ENCODE measurements at regions not wholly inside any gene's neighbourhood (a gene's known extent, or its start where the extent isn't known, plus 50 kb on each side); places are given as distances from the start of the nearest gene placed in this dataset.
A peak's percentile ranks its signal among the peaks of the same experiment; 100 is the strongest.

DNA sequence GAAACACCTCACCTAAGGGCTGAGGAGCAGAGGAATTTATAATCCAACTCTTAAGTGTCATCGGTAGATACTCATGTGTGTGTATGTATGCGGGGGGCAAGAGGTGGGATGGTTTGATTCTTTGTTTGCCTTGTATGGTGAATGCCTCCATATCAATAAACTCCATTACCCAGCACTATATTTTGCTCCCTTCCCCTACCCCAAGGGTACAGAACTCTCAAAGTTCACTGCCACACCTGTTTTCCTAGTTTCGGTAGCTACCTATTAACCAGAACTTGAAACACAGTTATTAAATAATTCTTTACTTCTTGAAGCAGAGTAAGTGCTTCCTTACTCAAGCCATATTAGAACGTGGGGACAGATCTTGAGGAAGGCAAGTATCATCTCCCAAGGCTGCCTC lies 400.8 kb upstream of the SUCLG2 start:
- Mint-ChIP-seq H3K9me3 (no peaks in the 10 kb centered on the region), H3K4me1 (peaks cover 38 to 62% (median 47%) of the 10 kb centered on the region in 4 donors), H3K27me3 (no peaks in the 10 kb centered on the region), H3K4me3 (no peak overlapping the region), H3K36me3 (peaks cover 6 to 10% of the 10 kb centered on the region in 2 donors), H3K27ac (peak overlapping the region in 4 of 7 donors; percentile 59 to 87 (median 70))
- no peak for DNase-seq
- Histone ChIP-seq H3K36me3 (ENCODE audit: insufficient read depth, low read length) (no peaks in the 10 kb centered on the region), H3K4me1 (ENCODE audit: insufficient read depth, low read length) (peaks cover 46% of the 10 kb centered on the region), H3K27ac (ENCODE audit: low read depth, low read length) (no peak overlapping the region), H3K27me3 (ENCODE audit: insufficient read depth, low read length) (no peaks in the 10 kb centered on the region), H3K9me3 (ENCODE audit: control insufficient read depth in 1 of 2, low read length in 2 of 2) (no peaks in the 10 kb centered on the region), H3K4me3 (ENCODE audit: low read length in 2 of 2) (no peak overlapping the region)
- intact Hi-C loops (cut with micrococcal nuclease), result loop anchor here (5.0 kb wide), 2 partner anchors 48 to 398 kb away; no protein-coding TSS in a partner anchor
- POLR2A ChIA-PET (ENCODE audit: partially characterized antibody), result interaction anchor here (2.1 kb wide), 1 partner anchor 35 kb away, joined by 4 read pairs; no protein-coding TSS in a partner anchor
- CTCF ChIA-PET (ENCODE audit: partially characterized antibody), result no interaction called here

DNA sequence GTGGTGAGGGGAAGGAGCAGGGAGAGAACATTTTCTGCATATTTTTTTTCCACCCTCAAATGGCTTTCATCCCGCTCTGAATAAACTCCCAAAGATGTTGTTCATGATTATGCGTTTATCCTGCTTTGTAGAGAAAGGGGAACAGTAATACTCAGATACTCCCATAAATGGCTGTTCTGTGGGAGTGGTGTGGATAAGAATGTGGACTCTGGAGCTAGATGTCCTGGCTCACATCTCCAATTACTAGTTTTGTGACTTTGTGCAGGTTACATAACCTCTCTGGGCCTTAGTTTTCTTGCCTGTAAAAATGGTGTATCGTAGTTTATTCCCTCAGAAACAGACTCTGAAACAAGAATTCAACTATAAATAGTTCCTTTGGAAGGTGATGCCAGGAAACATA lies 395.4 kb upstream of the SUCLG2 start:
- H3K4me3 ChIP-seq (ENCODE audit: low read length in 2 of 2), result no peak overlapping the region
- ChIA-PET CTCF (ENCODE audit: partially characterized antibody) (no interaction called here), POLR2A (ENCODE audit: partially characterized antibody) (no interaction called here)
- H3K27ac ChIP-seq (ENCODE audit: low read depth, low read length), result no peak overlapping the region
- no peaks in the 10 kb centered on the region for H3K27me3 ChIP-seq (ENCODE audit: insufficient read depth, low read length)
- no peaks in the 10 kb centered on the region for H3K9me3 Mint-ChIP-seq
- peaks cover 0 to 9% (median 5%) of the 10 kb centered on the region in 4 donors for H3K4me1 Mint-ChIP-seq
- intact Hi-C loops (cut with micrococcal nuclease), result no loop called here
- no peak overlapping the region for H3K4me3 Mint-ChIP-seq
- H3K27ac Mint-ChIP-seq, result peak overlapping the region in 1 of 7 donors; percentile 17
- H3K27me3 Mint-ChIP-seq, result no peaks in the 10 kb centered on the region
- no peaks in the 10 kb centered on the region for H3K9me3 ChIP-seq (ENCODE audit: control insufficient read depth in 1 of 2, low read length in 2 of 2)
- H3K4me1 ChIP-seq (ENCODE audit: insufficient read depth, low read length), result no peaks in the 10 kb centered on the region
- no peaks in the 10 kb centered on the region for H3K36me3 ChIP-seq (ENCODE audit: insufficient read depth, low read length)
- no peaks in the 10 kb centered on the region for H3K36me3 Mint-ChIP-seq
- DNase-seq, result no peak

DNA sequence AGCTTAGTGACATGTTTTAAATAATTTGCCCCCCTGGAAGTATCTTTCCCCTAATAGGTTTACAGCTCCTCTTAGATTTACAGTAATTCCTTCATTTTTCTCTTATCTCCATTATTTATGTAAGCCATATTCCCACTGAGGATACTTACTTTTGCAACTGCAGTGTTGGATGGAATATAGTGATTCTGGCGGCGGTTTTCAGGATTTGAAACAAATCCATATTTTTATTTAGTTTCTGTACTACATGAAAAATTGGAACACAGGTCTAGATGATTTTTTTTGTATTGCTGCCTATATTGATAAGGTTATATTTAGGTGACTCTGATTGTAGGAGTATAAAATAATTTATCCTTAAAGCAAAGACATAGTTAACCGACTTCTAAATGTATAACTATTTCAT lies 391.6 kb upstream of the SUCLG2 start:
- Histone ChIP-seq H3K27ac (ENCODE audit: low read depth, low read length) (no peak overlapping the region), H3K4me3 (ENCODE audit: low read length in 2 of 2) (no peak overlapping the region), H3K4me1 (ENCODE audit: insufficient read depth, low read length) (no peaks in the 10 kb centered on the region), H3K9me3 (ENCODE audit: control insufficient read depth in 1 of 2, low read length in 2 of 2) (no peaks in the 10 kb centered on the region), H3K36me3 (ENCODE audit: insufficient read depth, low read length) (no peaks in the 10 kb centered on the region), H3K27me3 (ENCODE audit: insufficient read depth, low read length) (no peaks in the 10 kb centered on the region)
- H3K4me3 Mint-ChIP-seq, result no peak overlapping the region
- no peak overlapping the region for H3K27ac Mint-ChIP-seq
- intact Hi-C loops (cut with micrococcal nuclease), result no loop called here
- no peak for DNase-seq
- H3K4me1 Mint-ChIP-seq, result peaks cover 0 to 4% (median 0%) of the 10 kb centered on the region in 4 donors
- H3K9me3 Mint-ChIP-seq, result no peaks in the 10 kb centered on the region
- H3K27me3 Mint-ChIP-seq, result no peaks in the 10 kb centered on the region
- no peaks in the 10 kb centered on the region for H3K36me3 Mint-ChIP-seq
- ChIA-PET CTCF (ENCODE audit: partially characterized antibody) (interaction anchor here (0.5 kb wide), 1 partner anchor 965 kb away, joined by 4 read pairs; no protein-coding TSS in a partner anchor), POLR2A (ENCODE audit: partially characterized antibody) (no interaction called here)

DNA sequence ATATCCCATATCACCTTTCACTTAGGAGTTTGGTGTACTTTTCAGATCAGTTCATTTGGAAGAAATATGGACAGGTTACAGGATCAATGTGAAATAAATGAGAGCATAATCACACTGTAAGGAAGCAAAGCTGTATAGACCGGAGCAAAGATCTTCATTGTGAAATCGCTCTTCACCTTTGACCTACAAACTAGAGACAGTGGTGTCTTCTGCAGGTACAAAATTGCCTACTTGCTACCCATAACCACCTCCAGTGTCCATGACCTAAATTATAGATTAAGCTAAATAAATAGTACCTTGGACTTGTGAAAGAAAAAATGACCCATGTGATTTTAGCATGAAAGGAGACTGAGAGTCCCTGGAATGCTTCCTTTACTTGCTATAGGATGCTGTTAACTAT lies 379.5 kb upstream of the SUCLG2 start:
- peaks cover 0 to 3% (median 0%) of the 10 kb centered on the region in 8 donors for H3K9me3 Mint-ChIP-seq
- Histone ChIP-seq H3K36me3 (ENCODE audit: insufficient read depth, low read length) (no peaks in the 10 kb centered on the region), H3K4me3 (ENCODE audit: low read length in 2 of 2) (no peak overlapping the region), H3K27me3 (ENCODE audit: insufficient read depth, low read length) (no peaks in the 10 kb centered on the region), H3K4me1 (ENCODE audit: insufficient read depth, low read length) (no peaks in the 10 kb centered on the region), H3K27ac (ENCODE audit: low read depth, low read length) (no peak overlapping the region), H3K9me3 (ENCODE audit: control insufficient read depth in 1 of 2, low read length in 2 of 2) (no peaks in the 10 kb centered on the region)
- ChIA-PET POLR2A (ENCODE audit: partially characterized antibody) (no interaction called here), CTCF (ENCODE audit: partially characterized antibody) (no interaction called here)
- H3K27ac Mint-ChIP-seq, result no peak overlapping the region
- H3K27me3 Mint-ChIP-seq, result peaks cover 0 to 4% of the 10 kb centered on the region in 2 donors
- H3K4me3 Mint-ChIP-seq, result no peak overlapping the region
- H3K4me1 Mint-ChIP-seq, result peaks cover 0 to 2% (median 0%) of the 10 kb centered on the region in 4 donors
- intact Hi-C loops (cut with micrococcal nuclease), result no loop called here
- DNase-seq, result no peak
- no peaks in the 10 kb centered on the region for H3K36me3 Mint-ChIP-seq

DNA sequence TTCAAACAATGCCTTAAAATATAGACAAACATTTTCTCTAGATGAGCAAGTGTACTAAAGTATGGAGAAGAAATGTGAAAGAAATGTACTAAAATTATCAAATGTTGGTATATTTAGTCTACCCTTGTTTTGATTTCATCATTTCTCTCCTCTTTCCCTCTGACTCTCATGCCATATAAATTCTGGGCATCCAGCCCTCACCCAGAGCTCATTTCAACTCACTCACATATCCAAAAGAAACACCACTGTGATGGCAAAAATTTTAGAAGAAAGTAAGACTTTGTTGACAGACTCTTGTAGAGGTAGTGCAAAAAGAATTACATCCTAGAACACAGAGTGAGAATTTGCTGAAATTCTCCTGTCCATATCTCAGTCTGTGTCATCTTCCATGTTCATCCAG lies 377.8 kb upstream of the SUCLG2 start:
- CTCF ChIA-PET (ENCODE audit: partially characterized antibody), result no interaction called here

DNA sequence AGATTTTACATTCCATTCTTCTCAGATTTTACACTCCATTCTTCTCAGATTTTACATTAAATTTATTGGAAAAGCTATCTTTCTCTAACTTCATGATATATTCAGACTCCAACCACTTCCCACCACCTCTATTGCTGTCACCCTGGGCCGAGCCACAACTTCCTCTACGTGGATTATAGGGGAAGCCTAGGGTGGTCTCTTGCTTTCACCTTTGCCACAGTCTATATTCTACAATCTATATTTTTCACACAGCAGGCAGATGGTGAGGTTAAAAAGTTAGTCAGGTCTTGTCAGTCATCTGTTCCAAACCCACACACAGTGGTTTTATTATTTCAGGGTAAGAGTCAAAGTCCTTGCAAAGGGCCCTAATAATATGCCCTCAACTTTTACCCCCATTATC lies 370.8 kb upstream of the SUCLG2 start:
- intact Hi-C loops (cut with micrococcal nuclease), result no loop called here
- no peak overlapping the region for H3K27ac Mint-ChIP-seq

More for the DNA sequence above, 377.8 kb upstream of the SUCLG2 start:
- Mint-ChIP-seq H3K36me3 (no peaks in the 10 kb centered on the region), H3K4me3 (no peak overlapping the region), H3K4me1 (peaks cover 0 to 2% (median 0%) of the 10 kb centered on the region in 4 donors), H3K27me3 (peaks cover 0 to 4% of the 10 kb centered on the region in 2 donors), H3K27ac (no peak overlapping the region), H3K9me3 (peaks cover 0 to 3% (median 0%) of the 10 kb centered on the region in 8 donors)
- no peak for DNase-seq
- Histone ChIP-seq H3K4me1 (ENCODE audit: insufficient read depth, low read length) (no peaks in the 10 kb centered on the region), H3K27ac (ENCODE audit: low read depth, low read length) (no peak overlapping the region), H3K36me3 (ENCODE audit: insufficient read depth, low read length) (no peaks in the 10 kb centered on the region), H3K9me3 (ENCODE audit: control insufficient read depth in 1 of 2, low read length in 2 of 2) (no peaks in the 10 kb centered on the region), H3K27me3 (ENCODE audit: insufficient read depth, low read length) (no peaks in the 10 kb centered on the region), H3K4me3 (ENCODE audit: low read length in 2 of 2) (no peak overlapping the region)
- intact Hi-C loops (cut with micrococcal nuclease), result no loop called here
- POLR2A ChIA-PET (ENCODE audit: partially characterized antibody), result no interaction called here

DNA sequence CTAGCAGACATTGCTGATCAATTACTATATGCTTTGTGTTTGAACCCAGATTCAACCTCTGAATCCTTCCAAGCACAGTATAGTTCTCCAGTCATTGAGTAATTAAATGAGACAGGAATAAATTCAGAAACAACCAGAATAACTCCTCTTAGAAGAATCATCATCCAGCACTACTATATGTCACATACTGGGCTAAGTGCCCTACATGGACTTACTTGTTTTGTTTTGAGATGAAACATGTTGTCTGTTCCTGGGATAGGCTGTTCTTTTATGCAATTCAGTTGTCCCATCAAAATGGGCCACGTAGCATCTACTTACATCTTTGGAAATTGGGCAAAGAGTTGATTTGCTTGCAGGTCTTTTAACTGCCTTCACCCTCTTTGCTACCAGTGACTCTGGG lies 365.5 kb upstream of the SUCLG2 start:
- Mint-ChIP-seq H3K27ac (no peak overlapping the region), H3K36me3 (no peaks in the 10 kb centered on the region), H3K4me1 (peaks cover 4 to 12% (median 4%) of the 10 kb centered on the region in 4 donors), H3K4me3 (no peak overlapping the region), H3K27me3 (no peaks in the 10 kb centered on the region), H3K9me3 (peaks cover 0 to 3% (median 0%) of the 10 kb centered on the region in 8 donors)
- intact Hi-C loops (cut with micrococcal nuclease), result loop anchor here (5.0 kb wide), 1 partner anchor 118 kb away; no protein-coding TSS in a partner anchor
- H3K27ac ChIP-seq (ENCODE audit: low read depth, low read length), result no peak overlapping the region
- ChIA-PET CTCF (ENCODE audit: partially characterized antibody) (no interaction called here), POLR2A (ENCODE audit: partially characterized antibody) (no interaction called here)
- H3K9me3 ChIP-seq (ENCODE audit: control insufficient read depth in 1 of 2, low read length in 2 of 2), result no peaks in the 10 kb centered on the region
- H3K4me1 ChIP-seq (ENCODE audit: insufficient read depth, low read length), result no peaks in the 10 kb centered on the region
- H3K27me3 ChIP-seq (ENCODE audit: insufficient read depth, low read length), result no peaks in the 10 kb centered on the region
- DNase-seq, result no peak
- H3K4me3 ChIP-seq (ENCODE audit: low read length in 2 of 2), result no peak overlapping the region
- H3K36me3 ChIP-seq (ENCODE audit: insufficient read depth, low read length), result no peaks in the 10 kb centered on the region

More for the DNA sequence above, 370.8 kb upstream of the SUCLG2 start:
- peaks cover 0 to 3% (median 0%) of the 10 kb centered on the region in 8 donors for H3K9me3 Mint-ChIP-seq
- H3K36me3 ChIP-seq (ENCODE audit: insufficient read depth, low read length), result no peaks in the 10 kb centered on the region
- H3K27ac ChIP-seq (ENCODE audit: low read depth, low read length), result no peak overlapping the region
- H3K4me3 Mint-ChIP-seq, result no peak overlapping the region
- H3K9me3 ChIP-seq (ENCODE audit: control insufficient read depth in 1 of 2, low read length in 2 of 2), result no peaks in the 10 kb centered on the region
- peaks cover 4 to 15% (median 6%) of the 10 kb centered on the region in 4 donors for H3K4me1 Mint-ChIP-seq
- H3K4me1 ChIP-seq (ENCODE audit: insufficient read depth, low read length), result no peaks in the 10 kb centered on the region
- POLR2A ChIA-PET (ENCODE audit: partially characterized antibody), result no interaction called here
- H3K27me3 Mint-ChIP-seq, result peaks cover 0 to 1% of the 10 kb centered on the region in 2 donors
- no peak overlapping the region for H3K4me3 ChIP-seq (ENCODE audit: low read length in 2 of 2)
- DNase-seq, result no peak
- H3K27me3 ChIP-seq (ENCODE audit: insufficient read depth, low read length), result no peaks in the 10 kb centered on the region
- CTCF ChIA-PET (ENCODE audit: partially characterized antibody), result no interaction called here
- H3K36me3 Mint-ChIP-seq, result no peaks in the 10 kb centered on the region

All from CD4-positive, alpha-beta memory T cell (primary cell).